H1 (cell line): ENCODE measurements at regions not wholly inside any gene's neighbourhood (a gene's known extent, or its start where the extent isn't known, plus 50 kb on each side); places are given as distances from the start of the nearest gene placed in this dataset.

Experiments used
- EP300 ChIP-seq, 2 experiments: IDR thresholded peaks; 1 replicate in 1 of 2; 2 replicates in 1 of 2; pipeline ENCODE4 v1.6.1; 2011 to 2012; ENCODE audit warnings: low read depth in 2 of 2, low read length in 2 of 2, mild to moderate bottlenecking in 2 of 2, borderline replicate concordance in 1 of 2, inconsistent platforms in 1 of 2, moderate library complexity in 1 of 2
- NRF1 ChIP-seq: IDR thresholded peaks from 2 replicates; pipeline ENCODE4 v1.6.1; 2011; ENCODE audit warnings: mild to moderate bottlenecking, low read depth, low read length, improper control_type of control experiment
- RFX5 ChIP-seq: IDR thresholded peaks from 2 replicates; pipeline ENCODE4 v1.6.1; 2011; ENCODE audit warnings: low read depth, low read length, improper control_type of control experiment, borderline replicate concordance
- SIRT6 ChIP-seq: IDR thresholded peaks from one replicate; pipeline ENCODE4 v1.7.1; 2012; ENCODE audit warnings: low read length, inconsistent platforms
- SRF ChIP-seq: IDR thresholded peaks from 2 replicates; pipeline ENCODE4 v1.6.1; 2011; ENCODE audit warnings: mild to moderate bottlenecking, low read depth, low read length, moderate library complexity
- SUZ12 ChIP-seq: fragments of 200-600 bp; sonication (generic); IDR thresholded peaks from 2 replicates; pipeline ENCODE4 v1.6.1; 2012; ENCODE audit warnings: mild to moderate bottlenecking, inconsistent platforms, low read length, moderate library complexity, mixed read lengths
- TAF7 ChIP-seq: optimal IDR thresholded peaks from 2 replicates; pipeline ENCODE3; 2011; ENCODE audit warnings: low read depth, mild to moderate bottlenecking, inconsistent platforms, low read length, moderate library complexity, borderline replicate concordance
- TF ChIP-seq, protein P1 (sequence below): fragments of 300-600 bp; sonication (generic); IDR thresholded peaks from 2 replicates; pipeline ENCODE4 v1.7.1; 2012; ENCODE audit warnings: low read length, moderate library complexity, mild to moderate bottlenecking, inconsistent platforms; ENCODE audit not compliant: insufficient replicate concordance
- TF ChIP-seq, protein P2 (sequence below), 3 experiments: IDR thresholded peaks; 1 replicate in 2 of 3; 2 replicates in 1 of 3; pipeline versions ENCODE4 v1.5.1 to v1.6.1; 2011; ENCODE audit warnings: low read length in 3 of 3, mild to moderate bottlenecking in 3 of 3, inconsistent platforms in 2 of 3, low read depth in 1 of 3, moderate library complexity in 1 of 3; ENCODE audit not compliant: insufficient read depth in 1 of 3; ENCODE audit errors: control extremely low read depth in 1 of 3

DNA sequence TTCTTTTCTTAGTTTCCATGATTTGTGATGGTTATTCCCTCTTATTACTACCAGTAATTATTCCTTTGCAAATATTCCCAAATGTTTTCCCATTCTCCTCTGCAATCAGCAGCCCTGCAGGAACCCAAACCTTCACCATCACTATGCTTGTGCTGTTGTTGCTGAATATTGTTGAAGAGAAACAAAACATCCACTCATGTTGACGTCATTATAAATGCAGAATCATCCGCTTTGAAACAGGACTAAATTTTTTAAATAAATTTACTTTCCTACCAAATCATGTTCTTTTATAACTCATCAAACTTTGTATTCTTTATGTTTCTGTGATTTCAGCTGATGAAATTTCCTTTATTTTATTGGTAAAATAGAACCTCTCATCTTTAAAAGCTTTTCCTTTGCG lies 787.0 kb upstream of the B3GALT2 start (continued):
- TF ChIP-seq, protein P1, sequence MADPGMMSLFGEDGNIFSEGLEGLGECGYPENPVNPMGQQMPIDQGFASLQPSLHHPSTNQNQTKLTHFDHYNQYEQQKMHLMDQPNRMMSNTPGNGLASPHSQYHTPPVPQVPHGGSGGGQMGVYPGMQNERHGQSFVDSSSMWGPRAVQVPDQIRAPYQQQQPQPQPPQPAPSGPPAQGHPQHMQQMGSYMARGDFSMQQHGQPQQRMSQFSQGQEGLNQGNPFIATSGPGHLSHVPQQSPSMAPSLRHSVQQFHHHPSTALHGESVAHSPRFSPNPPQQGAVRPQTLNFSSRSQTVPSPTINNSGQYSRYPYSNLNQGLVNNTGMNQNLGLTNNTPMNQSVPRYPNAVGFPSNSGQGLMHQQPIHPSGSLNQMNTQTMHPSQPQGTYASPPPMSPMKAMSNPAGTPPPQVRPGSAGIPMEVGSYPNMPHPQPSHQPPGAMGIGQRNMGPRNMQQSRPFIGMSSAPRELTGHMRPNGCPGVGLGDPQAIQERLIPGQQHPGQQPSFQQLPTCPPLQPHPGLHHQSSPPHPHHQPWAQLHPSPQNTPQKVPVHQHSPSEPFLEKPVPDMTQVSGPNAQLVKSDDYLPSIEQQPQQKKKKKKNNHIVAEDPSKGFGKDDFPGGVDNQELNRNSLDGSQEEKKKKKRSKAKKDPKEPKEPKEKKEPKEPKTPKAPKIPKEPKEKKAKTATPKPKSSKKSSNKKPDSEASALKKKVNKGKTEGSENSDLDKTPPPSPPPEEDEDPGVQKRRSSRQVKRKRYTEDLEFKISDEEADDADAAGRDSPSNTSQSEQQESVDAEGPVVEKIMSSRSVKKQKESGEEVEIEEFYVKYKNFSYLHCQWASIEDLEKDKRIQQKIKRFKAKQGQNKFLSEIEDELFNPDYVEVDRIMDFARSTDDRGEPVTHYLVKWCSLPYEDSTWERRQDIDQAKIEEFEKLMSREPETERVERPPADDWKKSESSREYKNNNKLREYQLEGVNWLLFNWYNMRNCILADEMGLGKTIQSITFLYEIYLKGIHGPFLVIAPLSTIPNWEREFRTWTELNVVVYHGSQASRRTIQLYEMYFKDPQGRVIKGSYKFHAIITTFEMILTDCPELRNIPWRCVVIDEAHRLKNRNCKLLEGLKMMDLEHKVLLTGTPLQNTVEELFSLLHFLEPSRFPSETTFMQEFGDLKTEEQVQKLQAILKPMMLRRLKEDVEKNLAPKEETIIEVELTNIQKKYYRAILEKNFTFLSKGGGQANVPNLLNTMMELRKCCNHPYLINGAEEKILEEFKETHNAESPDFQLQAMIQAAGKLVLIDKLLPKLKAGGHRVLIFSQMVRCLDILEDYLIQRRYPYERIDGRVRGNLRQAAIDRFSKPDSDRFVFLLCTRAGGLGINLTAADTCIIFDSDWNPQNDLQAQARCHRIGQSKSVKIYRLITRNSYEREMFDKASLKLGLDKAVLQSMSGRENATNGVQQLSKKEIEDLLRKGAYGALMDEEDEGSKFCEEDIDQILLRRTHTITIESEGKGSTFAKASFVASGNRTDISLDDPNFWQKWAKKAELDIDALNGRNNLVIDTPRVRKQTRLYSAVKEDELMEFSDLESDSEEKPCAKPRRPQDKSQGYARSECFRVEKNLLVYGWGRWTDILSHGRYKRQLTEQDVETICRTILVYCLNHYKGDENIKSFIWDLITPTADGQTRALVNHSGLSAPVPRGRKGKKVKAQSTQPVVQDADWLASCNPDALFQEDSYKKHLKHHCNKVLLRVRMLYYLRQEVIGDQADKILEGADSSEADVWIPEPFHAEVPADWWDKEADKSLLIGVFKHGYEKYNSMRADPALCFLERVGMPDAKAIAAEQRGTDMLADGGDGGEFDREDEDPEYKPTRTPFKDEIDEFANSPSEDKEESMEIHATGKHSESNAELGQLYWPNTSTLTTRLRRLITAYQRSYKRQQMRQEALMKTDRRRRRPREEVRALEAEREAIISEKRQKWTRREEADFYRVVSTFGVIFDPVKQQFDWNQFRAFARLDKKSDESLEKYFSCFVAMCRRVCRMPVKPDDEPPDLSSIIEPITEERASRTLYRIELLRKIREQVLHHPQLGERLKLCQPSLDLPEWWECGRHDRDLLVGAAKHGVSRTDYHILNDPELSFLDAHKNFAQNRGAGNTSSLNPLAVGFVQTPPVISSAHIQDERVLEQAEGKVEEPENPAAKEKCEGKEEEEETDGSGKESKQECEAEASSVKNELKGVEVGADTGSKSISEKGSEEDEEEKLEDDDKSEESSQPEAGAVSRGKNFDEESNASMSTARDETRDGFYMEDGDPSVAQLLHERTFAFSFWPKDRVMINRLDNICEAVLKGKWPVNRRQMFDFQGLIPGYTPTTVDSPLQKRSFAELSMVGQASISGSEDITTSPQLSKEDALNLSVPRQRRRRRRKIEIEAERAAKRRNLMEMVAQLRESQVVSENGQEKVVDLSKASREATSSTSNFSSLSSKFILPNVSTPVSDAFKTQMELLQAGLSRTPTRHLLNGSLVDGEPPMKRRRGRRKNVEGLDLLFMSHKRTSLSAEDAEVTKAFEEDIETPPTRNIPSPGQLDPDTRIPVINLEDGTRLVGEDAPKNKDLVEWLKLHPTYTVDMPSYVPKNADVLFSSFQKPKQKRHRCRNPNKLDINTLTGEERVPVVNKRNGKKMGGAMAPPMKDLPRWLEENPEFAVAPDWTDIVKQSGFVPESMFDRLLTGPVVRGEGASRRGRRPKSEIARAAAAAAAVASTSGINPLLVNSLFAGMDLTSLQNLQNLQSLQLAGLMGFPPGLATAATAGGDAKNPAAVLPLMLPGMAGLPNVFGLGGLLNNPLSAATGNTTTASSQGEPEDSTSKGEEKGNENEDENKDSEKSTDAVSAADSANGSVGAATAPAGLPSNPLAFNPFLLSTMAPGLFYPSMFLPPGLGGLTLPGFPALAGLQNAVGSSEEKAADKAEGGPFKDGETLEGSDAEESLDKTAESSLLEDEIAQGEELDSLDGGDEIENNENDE: no peak
- TF ChIP-seq SIRT6 (no peak), SRF (no peak), TAF7 (no peak), SUZ12 (no peak), EP300 (IDR thresholded peaks at IDR 0.05; ENCODE audit: borderline replicate concordance in 1 of 2, low read depth in 2 of 2, low read length in 2 of 2) (no peak), RFX5 (no peak), NRF1 (no peak)
- TF ChIP-seq, protein P2, sequence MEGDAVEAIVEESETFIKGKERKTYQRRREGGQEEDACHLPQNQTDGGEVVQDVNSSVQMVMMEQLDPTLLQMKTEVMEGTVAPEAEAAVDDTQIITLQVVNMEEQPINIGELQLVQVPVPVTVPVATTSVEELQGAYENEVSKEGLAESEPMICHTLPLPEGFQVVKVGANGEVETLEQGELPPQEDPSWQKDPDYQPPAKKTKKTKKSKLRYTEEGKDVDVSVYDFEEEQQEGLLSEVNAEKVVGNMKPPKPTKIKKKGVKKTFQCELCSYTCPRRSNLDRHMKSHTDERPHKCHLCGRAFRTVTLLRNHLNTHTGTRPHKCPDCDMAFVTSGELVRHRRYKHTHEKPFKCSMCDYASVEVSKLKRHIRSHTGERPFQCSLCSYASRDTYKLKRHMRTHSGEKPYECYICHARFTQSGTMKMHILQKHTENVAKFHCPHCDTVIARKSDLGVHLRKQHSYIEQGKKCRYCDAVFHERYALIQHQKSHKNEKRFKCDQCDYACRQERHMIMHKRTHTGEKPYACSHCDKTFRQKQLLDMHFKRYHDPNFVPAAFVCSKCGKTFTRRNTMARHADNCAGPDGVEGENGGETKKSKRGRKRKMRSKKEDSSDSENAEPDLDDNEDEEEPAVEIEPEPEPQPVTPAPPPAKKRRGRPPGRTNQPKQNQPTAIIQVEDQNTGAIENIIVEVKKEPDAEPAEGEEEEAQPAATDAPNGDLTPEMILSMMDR (IDR thresholded peaks at IDR 0.05; ENCODE audit: control extremely low read depth in 1 of 3, insufficient read depth in 1 of 3, low read depth in 1 of 3, low read length in 3 of 3): no peak
